Adrenal gland (tissue), 9 donors: ENCODE measurements at regions not wholly inside any gene's neighbourhood (a gene's known extent, or its start where the extent isn't known, plus 50 kb on each side); places are given as distances from the start of the nearest gene placed in this dataset.

ENCODE experiments used
- DNase-seq, 7 donors: peaks; one replicate each; pipeline ENCODE4 v3.0.0-alpha.2; 2019 to 2020
- H3K27ac ChIP-seq, 5 donors: fragments of 200-600 bp; sonication (generic) in 4 of 5; 1 replicate in 3 of 5; 2 replicates in 2 of 5; pipeline versions ENCODE4 v1.5.1 to v1.8.0; 2016 to 2020; ENCODE audit warnings: mild to moderate bottlenecking in 1 of 5
- H3K27me3 ChIP-seq: fragments of 200-600 bp; 2 replicates; pipeline ENCODE4 v1.8.0; 2021
- H3K36me3 ChIP-seq, 2 donors: fragments of 200-600 bp; replicated peaks in 1 of 2; 1 replicate in 1 of 2; 2 replicates in 1 of 2; pipeline versions ENCODE4 v1.5.1 to v1.8.0; 2018 to 2022
- H3K4me1 ChIP-seq, 2 donors: fragments of 200-600 bp; replicated peaks in 1 of 2; 1 replicate in 1 of 2; 2 replicates in 1 of 2; pipeline versions ENCODE4 v1.5.1 to v1.8.0; 2018 to 2021
- H3K4me3 ChIP-seq, 4 donors: fragments of 200-600 bp; sonication (generic) in 3 of 4; one replicate each; pipeline ENCODE4 v1.5.1; 2016 to 2018
- H3K9me3 ChIP-seq, 3 donors: fragments of 200-600 bp; sonication (generic) in 1 of 3; replicated peaks in 1 of 3; 1 replicate in 2 of 3; 2 replicates in 1 of 3; pipeline versions ENCODE4 v1.5.1 to v1.8.0; 2016 to 2021
- POLR2A ChIP-seq, 2 donors: fragments of 450-650 bp; IDR thresholded peaks; one replicate each; pipeline ENCODE4 v1.6.1; 2017; ENCODE audit warnings: antibody characterized with exemption in 2 of 2, mild to moderate bottlenecking in 2 of 2, moderate library complexity in 1 of 2
- WGBS, 4 donors: extraction: QIAGEN DNeasy Blood & Tissue Kit in 2 of 4; methylation state at CpG; one replicate each; pipeline versions ENCODE4 v1.1.5 to v1.1.7; 2013 to 2017; 5-methylcytosine and 5-hydroxymethylcytosine counted together
- intact Hi-C, 2 donors: fragments of 100-400 bp; cut with DNase I; formaldehyde crosslinking; loops; one replicate each; pipeline versions ENCODE4 v1.14.1 to v1.15.0; 2022 to 2023
- TF ChIP-seq, protein P1 (sequence below), 6 experiments: fragments of 450-650 bp in 4 of 6; fragments of 200-600 bp in 2 of 6; sonication (generic) in 1 of 6; IDR thresholded peaks; 1 replicate in 5 of 6; 2 replicates in 1 of 6; pipeline versions ENCODE4 v1.5.1 to v1.8.0; 2016 to 2021; ENCODE audit warnings: antibody characterized with exemption in 6 of 6, mild to moderate bottlenecking in 2 of 6, moderate library complexity in 1 of 6
- donor health status: healthy with polysubstance abuse.
- donor health status: Bipolar disorder and iron deficiency.
- donor health status: DM: yes; HTN: yes; CAD: no.
- donor health status: DM: no; HTN: no; CAD: no.
- donor health status: DM: no; HTN: no; CAD: no.

DNA sequence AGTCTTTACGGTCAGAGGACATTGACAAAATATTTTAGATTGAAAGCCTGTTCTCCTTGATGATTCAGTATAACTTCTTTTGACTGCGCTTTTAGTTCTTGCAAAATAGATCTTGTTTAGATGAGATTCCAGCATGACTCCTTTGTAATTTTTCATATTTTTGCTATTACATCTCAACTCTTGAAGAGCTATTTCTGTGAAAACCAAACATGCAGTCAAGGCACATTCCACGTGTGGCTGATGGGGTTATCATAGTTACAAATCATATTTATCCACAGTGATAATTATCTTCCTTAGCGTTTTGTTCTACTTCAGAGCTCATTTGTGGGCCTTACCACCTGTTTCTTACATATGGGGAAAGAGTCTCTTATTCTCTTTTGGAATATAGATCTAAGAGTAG, 238.8 kb upstream of the DMRT1 start:
- DNase-seq, result no peak
- H3K27me3 ChIP-seq, result no peaks in the 10 kb centered on the region
- intact Hi-C loops, result no loop called here
- no peak for TF ChIP-seq POLR2A (IDR thresholded peaks at IDR 0.05)
- TF ChIP-seq, protein P1, sequence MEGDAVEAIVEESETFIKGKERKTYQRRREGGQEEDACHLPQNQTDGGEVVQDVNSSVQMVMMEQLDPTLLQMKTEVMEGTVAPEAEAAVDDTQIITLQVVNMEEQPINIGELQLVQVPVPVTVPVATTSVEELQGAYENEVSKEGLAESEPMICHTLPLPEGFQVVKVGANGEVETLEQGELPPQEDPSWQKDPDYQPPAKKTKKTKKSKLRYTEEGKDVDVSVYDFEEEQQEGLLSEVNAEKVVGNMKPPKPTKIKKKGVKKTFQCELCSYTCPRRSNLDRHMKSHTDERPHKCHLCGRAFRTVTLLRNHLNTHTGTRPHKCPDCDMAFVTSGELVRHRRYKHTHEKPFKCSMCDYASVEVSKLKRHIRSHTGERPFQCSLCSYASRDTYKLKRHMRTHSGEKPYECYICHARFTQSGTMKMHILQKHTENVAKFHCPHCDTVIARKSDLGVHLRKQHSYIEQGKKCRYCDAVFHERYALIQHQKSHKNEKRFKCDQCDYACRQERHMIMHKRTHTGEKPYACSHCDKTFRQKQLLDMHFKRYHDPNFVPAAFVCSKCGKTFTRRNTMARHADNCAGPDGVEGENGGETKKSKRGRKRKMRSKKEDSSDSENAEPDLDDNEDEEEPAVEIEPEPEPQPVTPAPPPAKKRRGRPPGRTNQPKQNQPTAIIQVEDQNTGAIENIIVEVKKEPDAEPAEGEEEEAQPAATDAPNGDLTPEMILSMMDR (IDR thresholded peaks at IDR 0.05), result no peak
- 57 to 72% (median 66%) methylated on average over 4 of the region's 4 CpGs for WGBS, 4 donors
- H3K36me3 ChIP-seq, result no peaks in the 10 kb centered on the region
- no peaks in the 10 kb centered on the region for H3K9me3 ChIP-seq
- H3K4me1 ChIP-seq, result no peaks in the 10 kb centered on the region
- H3K4me3 ChIP-seq, result no peak overlapping the region
- H3K27ac ChIP-seq, result no peak overlapping the region

DNA sequence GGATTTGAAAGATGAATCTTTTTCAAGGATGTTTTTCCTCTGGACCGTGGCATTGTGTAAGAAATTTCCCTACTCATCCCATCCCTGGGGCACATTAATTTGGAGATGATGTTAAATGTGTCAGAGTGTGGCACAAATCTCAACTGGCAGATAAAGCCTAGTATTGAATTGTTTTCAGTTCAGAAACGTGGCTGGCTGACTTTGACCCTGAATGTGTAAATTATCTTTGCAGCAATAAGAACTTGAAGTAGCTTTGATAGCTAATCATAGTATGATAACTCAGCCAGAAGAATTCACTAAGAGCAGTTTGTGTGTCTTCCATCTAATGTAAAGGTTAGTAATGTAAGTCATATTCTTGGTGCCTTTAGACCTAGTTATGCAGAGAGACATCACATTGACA, 238.4 kb upstream of the DMRT1 start:
- intact Hi-C loops, result no loop called here
- Histone ChIP-seq H3K4me3 (no peak overlapping the region), H3K27me3 (no peaks in the 10 kb centered on the region), H3K36me3 (no peaks in the 10 kb centered on the region), H3K4me1 (no peaks in the 10 kb centered on the region), H3K9me3 (no peaks in the 10 kb centered on the region), H3K27ac (no peak overlapping the region)
- WGBS, 4 donors, result 28 to 47% (median 32%) methylated on average over 2 of the region's 2 CpGs
- DNase-seq, result no peak
- TF ChIP-seq, protein P1 (IDR thresholded peaks at IDR 0.05), result no peak
- no peak for TF ChIP-seq POLR2A (IDR thresholded peaks at IDR 0.05)

DNA sequence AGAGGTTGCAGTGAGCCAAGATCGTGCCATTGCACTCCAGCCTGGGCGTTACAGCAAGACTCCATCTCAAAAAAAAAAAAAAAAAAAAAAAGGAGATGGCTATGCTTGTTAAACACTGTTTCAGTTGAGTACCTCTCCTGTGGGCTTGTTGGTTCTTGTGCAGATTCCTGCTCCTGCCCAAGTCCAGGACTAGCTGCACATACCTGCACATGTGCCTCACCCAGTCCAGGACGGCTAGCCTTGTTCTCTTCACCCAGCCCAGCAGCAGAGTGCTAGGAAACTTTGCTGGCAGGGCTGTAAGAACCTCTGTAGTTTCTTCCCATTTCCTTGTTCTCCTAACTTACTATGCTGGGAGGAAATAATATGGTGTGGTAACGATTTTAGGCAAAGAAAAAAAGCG, 234.1 kb upstream of the DMRT1 start:
- WGBS, 4 donors, result 66 to 75% (median 69%) methylated on average over 5 of the region's 5 CpGs
- intact Hi-C loops, result no loop called here
- Histone ChIP-seq H3K27ac (no peak overlapping the region), H3K4me1 (no peaks in the 10 kb centered on the region), H3K4me3 (no peak overlapping the region), H3K27me3 (no peaks in the 10 kb centered on the region), H3K9me3 (no peaks in the 10 kb centered on the region), H3K36me3 (no peaks in the 10 kb centered on the region)
- no peak for DNase-seq
- TF ChIP-seq POLR2A (IDR thresholded peaks at IDR 0.05), result no peak
- TF ChIP-seq, protein P1 (IDR thresholded peaks at IDR 0.05), result no peak

DNA sequence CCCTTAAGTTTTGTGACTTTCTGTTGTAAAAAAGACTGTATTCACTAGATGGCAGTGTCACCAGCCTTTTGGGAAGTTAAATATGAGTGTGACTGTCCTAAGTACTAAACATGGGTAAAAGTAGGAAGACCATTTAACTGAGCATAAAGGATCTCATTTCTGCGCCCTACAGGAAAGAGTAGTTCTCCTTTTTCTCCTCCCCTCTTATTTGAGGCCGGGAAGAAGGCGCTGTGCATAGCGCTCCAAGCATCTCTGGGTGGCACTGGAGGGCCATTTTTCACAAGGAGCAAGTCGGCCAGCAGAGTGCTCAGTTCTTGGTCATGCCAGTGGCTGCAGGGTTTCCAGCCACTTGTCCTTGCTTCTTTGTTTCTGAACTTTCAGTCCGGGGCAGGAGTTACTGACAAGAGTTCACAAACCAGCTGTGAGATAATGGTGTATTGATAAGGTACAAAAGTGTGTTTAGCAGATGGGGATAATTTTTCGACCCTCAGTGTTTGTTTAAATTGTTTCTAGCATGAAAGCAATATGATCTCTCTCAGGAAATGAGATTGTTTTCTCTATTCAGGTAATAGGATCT, 227.6 kb upstream of the DMRT1 start:
- H3K27me3 ChIP-seq, result no peaks in the 10 kb centered on the region
- no peak overlapping the region for H3K4me3 ChIP-seq
- 2 to 9% (median 3%) methylated on average over 7 of the region's 7 CpGs for WGBS, 4 donors
- TF ChIP-seq, protein P1 (IDR thresholded peaks at IDR 0.05), result peak; percentile 45 to 98 (median 79)
- no peak for TF ChIP-seq POLR2A (IDR thresholded peaks at IDR 0.05)
- H3K36me3 ChIP-seq, result no peaks in the 10 kb centered on the region
- H3K9me3 ChIP-seq, result no peaks in the 10 kb centered on the region
- intact Hi-C loops, result loop anchor here (5.0 to 10.0 kb wide), 3 partner anchors 143 to 391 kb away; no protein-coding TSS in a partner anchor
- peaks cover 4 to 6% of the 10 kb centered on the region in 2 donors for H3K4me1 ChIP-seq
- peak overlapping the region in 1 of 5 donors; percentile 30 for H3K27ac ChIP-seq
- peak; percentile 71 to 90 (median 83) for DNase-seq
